GM20000 (cell line): ENCODE measurements at regions not wholly inside any gene's neighbourhood (a gene's known extent, or its start where the extent isn't known, plus 50 kb on each side); places are given as distances from the start of the nearest gene placed in this dataset.

Experiments used
- DNase-seq: peaks from one replicate; pipeline ENCODE4 v3.0.0; 2012; ENCODE audit warnings: low spot score
- TF ChIP-seq, protein P1 (sequence below): IDR thresholded peaks from 2 replicates; pipeline ENCODE4 v1.5.1; 2012; ENCODE audit warnings: mild to moderate bottlenecking, control low read depth; ENCODE audit errors: extremely low read depth, missing control alignments

DNA sequence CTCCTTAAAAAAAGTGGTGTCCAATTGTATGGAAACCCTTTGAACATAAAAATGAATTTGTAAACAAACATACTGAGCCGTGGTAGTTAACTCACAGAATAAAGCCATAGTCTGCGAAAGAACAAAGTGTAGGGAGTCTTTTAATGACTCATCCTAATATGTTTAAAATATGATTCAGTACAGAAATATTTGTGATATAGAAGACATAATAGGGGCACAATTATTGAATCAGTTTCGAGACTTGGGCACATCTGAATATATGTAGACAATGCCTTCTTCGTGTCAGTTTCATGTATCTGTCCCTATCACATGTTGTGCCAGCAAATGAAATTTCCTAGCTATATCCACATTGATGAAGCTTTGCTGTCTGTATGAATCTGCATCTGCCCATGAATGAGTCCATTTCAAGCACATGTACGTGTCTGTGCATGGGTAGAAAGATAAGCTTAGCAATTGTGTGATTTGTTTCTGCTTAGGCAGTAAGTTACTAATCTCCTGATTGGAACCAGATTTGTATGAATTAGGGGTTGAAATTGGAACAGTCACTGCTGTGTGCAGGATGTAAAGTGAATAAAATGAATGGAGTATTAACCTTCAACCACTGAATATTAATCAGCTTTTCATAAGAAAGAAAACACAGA is 112.5 kb upstream of the SOX9 start:
- DNase-seq = no peak
- TF ChIP-seq, protein P1, sequence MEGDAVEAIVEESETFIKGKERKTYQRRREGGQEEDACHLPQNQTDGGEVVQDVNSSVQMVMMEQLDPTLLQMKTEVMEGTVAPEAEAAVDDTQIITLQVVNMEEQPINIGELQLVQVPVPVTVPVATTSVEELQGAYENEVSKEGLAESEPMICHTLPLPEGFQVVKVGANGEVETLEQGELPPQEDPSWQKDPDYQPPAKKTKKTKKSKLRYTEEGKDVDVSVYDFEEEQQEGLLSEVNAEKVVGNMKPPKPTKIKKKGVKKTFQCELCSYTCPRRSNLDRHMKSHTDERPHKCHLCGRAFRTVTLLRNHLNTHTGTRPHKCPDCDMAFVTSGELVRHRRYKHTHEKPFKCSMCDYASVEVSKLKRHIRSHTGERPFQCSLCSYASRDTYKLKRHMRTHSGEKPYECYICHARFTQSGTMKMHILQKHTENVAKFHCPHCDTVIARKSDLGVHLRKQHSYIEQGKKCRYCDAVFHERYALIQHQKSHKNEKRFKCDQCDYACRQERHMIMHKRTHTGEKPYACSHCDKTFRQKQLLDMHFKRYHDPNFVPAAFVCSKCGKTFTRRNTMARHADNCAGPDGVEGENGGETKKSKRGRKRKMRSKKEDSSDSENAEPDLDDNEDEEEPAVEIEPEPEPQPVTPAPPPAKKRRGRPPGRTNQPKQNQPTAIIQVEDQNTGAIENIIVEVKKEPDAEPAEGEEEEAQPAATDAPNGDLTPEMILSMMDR = no peak

DNA sequence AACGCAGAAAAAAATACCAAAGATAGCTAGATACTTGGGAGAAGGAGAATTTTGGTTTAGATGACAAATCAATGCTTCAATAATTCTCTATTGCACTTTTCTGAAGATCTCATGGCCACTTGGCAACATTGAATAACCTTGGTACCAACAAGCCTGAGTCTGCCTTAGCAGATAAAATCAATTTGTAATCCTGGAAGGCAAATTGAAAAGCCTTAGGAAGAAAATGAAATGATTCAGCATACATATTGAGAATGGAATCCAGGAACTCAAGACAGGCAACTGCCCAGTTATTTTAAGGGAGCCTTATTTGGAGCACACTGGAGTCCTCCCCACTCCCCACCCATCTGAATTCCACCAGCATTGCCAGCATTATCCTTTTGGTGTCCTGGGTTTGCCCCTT is 109.3 kb upstream of the SOX9 start:
- TF ChIP-seq, protein P1 = no peak
- DNase-seq = no peak

DNA sequence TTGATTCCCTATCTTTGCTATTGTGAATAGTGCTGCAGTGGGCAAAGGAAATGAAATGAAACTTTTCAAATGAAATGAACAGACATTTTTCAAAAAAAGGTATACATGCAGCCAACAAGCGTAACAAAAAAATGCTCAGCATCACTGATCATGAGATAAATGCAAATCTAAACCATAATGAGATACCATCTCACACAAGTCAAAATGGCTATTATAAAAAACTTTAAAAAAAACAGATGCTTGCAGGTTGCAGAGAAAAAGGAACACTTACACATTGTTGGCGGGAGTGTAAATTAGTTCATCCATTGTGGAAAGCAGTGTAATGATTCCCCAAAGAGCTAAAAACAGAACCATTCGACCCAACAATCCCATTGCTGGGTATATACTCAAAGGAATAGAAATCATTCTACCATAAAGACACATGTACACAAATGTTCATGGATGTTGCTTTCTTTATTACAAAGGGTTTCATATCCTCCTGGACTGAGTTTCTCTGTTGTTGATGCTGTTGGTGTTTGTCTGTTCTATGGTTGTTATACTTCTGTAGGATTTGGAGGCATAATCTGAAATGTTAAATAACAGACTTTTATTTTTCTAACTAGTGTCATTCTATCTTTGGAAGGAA is 99.3 kb upstream of the SOX9 start:
- TF ChIP-seq, protein P1 = no peak
- no peak for DNase-seq

DNA sequence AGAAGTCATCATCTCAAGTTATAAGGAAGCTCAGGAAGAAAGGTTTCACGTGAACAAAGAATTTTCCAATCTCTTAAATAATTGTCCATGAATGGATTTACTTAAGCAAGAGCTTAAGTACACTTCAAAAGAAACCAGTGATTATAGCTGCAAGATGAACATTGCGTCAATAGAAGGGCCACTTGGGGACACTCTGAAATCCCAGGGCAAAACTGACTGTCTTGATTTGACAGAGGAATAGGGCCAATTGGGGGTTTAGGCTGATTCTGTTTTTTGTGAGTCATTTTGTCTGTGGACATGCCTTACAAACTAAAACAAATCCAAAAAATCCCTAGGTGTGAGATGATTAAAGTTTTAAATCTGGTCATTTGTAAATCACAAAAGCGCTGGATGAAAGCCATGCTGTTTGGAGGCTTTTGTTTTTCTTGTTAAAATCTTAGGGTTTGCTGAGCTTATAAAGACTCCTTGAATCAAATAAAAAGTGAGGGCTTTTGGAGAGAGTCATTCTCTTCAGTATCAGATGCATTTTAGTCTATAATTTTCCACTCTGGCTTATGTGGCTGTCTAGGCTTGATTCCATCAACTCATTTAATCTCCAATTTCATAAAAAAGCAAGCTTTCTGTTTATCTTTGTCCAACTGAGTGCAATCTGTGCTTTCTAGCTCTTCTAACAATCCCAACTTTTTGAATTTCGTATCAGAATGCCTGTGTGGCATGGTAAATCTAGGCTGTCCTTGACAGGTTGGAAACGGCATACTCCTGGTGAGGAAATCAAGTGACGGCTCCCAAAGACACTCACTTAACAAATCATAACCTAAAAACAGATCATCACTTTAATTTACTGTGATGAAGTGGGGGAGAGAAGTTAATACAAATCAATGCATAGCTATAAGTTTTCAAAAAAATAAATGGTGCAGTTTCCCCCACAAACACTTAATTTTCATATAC is 98.2 kb upstream of the SOX9 start:
- DNase-seq = no peak
- TF ChIP-seq, protein P1 = no peak

DNA sequence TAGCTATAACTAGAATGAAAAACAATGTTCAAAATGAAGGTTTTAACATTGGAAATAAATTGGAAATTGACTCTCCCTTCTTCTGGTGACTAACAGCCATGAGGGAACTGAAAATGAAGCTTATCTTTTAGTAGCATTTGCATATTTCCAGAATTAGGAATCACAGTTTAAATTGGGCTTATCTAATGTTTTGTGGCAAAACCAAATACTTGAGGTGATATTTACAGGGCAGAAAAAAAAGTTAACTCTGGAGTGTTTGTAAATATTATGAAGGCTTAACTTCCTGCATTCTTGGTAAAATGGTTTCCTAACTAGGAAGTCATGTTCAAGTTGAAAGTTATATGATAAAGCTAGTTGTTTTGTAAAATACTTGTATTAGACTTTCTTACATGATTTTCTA is 96.4 kb upstream of the SOX9 start:
- TF ChIP-seq, protein P1 = no peak
- no peak for DNase-seq

DNA sequence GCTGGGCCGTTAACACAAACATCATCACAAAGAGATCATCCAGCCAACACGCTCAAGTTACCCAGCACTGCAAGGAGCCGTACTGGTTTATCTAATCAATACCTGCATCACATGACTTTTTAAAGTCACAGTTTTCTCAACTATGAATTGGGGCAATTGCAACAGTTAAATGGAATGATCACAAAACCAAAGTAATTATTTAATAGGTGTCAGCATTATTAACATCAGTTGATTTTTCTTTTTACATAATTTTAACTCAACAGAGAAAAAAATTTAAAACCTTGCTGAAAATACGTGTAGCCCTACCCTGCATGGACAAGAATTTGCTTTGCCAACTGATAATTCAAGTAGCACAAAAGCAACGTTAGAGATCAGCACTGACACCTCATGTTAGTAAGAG is 95.7 kb upstream of the SOX9 start:
- TF ChIP-seq, protein P1 = no peak
- no peak for DNase-seq
